ENCODE measurements at regions not wholly inside any gene's neighbourhood (a gene's known extent, or its start where the extent isn't known, plus 50 kb on each side); places are given as distances from the start of the nearest gene placed in this dataset.

DNA sequence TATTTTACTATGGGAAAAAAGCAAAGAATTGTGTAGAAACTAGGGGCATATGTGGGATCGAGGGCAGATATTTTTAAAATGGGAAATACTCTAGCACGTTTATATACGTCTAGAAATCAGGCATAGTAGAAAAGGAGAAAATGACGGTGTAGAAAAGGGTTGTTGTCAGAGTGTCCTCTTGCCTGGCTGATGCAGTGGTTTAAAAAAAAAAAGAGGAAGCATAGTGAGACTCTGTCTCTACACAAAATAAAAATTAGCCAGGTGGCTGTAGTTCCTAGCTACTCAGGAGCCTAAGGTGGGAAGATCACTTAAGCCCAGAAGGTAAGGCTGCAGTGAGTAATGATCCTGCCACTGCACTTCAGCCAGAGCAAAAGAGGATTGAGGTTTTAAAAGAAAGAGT, 64.7 kb upstream of the LRRC7 start:
- no peak for FAIRE-seq
- DNase-seq (ENCODE audit: low spot score), result no peak

DNA sequence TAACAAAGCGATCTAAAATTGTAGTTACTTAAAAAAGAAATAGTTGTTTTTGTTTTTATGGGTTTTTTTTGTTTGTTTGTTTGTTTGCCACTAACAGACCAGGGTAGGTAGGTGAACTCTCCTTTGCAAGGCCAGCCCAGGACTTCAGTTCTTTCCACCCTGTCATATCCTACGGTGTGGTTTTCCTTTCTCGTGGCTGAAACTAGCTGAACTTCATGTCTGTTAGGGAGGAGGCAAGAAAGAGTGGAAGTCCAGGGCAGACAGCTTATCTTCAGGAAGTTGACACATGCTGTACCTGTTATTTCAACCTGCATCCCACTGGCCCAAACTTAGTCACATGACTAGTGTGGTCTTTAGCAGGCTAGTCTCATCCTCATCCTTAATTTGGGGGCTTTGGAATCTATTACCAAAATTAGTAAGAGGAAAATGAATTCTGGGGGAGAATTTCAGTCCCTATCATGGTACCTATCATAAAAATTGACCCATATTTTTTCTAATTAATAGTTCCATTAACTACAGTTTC, 62.9 kb upstream of the LRRC7 start:
- FAIRE-seq (no peak), DNase-seq (ENCODE audit: low spot score) (no peak)

DNA sequence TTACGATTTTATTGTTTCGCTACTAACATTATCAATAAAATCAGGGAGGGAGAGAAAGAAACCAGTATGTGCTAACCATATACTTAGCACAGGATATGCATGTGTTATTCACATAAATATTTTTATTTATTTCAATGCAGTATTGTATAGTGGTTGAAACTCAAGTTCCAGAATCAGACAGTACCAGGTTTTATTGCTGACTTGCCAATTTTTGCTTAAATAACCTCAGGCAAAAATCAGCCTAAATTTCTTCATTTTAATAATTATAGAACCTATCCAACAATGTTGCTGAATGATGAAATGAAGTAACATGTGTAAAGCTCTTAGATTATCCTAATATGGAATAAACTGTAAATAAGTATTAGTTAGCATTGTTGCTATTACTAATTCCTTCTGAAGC, 61.4 kb upstream of the LRRC7 start:
- no peak for FAIRE-seq
- DNase-seq (ENCODE audit: low spot score), result no peak

DNA sequence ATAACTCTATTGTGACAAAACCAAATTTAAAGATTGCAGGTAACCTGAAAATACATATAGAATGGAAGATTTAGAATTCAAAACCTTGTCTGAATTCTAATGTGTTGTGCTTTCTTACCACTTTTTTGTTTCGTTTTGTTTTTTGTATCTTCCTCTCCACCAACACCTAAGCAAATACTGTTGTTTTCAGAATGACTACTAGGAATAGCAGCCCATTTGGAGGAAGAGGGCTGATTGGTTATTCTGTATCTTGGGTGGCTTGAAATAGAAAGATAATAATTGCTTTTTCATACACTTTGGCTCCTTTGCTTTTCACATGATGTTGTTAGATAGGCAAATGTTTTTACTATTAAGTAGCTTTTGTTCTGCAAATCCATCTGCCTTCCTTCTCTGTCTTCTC, 61.0 kb upstream of the LRRC7 start:
- no peak for DNase-seq (ENCODE audit: low spot score)
- no peak for FAIRE-seq

DNA sequence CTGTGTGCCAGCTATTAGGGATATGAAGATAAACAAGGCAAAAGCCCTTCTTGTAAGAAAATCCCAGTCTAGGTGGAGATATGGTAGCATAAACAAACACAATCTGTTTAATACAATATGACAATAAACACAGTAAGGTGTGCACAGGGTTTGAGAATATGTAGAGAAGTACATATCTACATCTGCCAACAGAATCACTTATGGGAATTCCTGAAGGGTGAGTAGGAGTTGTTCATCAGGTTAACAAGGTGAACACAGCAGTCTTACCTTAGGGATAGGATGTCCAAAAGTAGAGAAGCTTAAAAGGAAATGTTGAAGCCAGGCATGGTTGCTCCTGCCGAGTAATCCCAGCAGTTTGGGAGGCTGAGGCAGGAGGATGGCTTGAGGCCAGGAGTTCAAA, 57.7 kb upstream of the LRRC7 start:
- DNase-seq (ENCODE audit: low spot score) (no peak), FAIRE-seq (no peak)

DNA sequence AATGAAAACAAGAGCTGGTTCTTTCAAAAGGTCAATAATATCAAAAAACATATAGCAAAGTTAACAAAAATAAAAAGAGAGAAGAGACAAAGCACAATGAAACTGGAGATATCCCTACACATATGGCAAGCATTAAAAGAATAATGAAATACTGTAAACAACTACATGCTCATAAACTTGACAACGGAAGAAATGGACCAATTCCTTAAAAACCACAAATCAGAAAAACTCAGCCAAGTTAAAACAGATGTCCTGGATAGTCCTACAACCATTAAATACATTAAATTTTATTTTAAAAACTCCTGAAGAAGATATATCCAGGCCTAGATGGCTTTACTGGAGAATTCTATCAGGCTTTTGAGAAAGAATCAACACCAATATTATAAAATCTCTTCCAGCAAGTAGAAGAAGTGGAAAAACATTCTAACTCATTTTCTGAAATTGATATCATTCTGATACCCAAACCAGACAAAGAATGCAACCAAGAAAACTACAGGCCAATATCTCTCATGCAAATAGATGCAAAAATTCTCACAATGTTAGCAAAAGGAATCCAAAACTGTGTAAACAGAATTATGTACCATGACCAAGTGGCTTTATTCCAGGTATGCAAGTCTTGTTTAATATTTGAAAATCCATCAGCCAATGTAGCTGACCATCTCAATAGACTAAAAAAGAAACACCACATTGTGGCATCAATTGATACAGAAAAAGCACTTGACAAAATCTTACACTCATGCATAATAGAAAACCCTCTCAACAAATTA, 56.1 kb upstream of the LRRC7 start:
- FAIRE-seq, result no peak

DNA sequence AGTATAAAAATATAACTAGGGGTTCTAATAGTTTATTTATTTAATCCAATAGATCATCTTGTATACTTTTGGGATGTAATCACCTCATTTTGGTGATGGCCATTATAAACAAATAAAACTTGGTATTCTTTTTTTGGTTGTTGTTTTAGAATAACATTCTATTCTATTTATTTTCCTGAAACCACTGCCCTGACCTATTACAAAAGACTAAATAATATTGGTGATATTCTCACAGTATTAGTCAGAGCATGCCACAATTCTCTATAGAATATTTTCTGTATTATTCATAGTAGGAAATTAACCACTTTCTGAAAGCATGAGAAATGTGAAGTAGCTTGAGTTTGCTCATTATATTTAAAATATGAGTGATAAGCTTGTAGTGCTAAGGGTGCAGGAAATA, 54.1 kb upstream of the LRRC7 start:
- DNase-seq (ENCODE audit: low spot score) (no peak), FAIRE-seq (peak; percentile 16)

More for the DNA sequence above, 56.1 kb upstream of the LRRC7 start:
- no peak for DNase-seq (ENCODE audit: low spot score)
